PFSK-1 (cell line): ENCODE measurements at regions not wholly inside any gene's neighbourhood (a gene's known extent, or its start where the extent isn't known, plus 50 kb on each side); places are given as distances from the start of the nearest gene placed in this dataset.

Experiments used
- POLR2AphosphoS5 ChIP-seq: IDR thresholded peaks from 2 replicates; pipeline ENCODE4 v1.6.1; 2012; ENCODE audit warnings: low read depth, mild to moderate bottlenecking, control low read depth, low read length, moderate library complexity
- TAF1 ChIP-seq: IDR thresholded peaks from 2 replicates; pipeline ENCODE4 v1.6.1; 2012; ENCODE audit warnings: low read length, control low read depth, borderline replicate concordance; ENCODE audit not compliant: insufficient read depth
- TF ChIP-seq, protein P1 (sequence below), 2 experiments: IDR thresholded peaks; 2 replicates each; pipeline versions ENCODE4 v1.6.1 to v1.8.0; 2011 to 2012; ENCODE audit warnings: low read depth in 2 of 2, low read length in 2 of 2, control low read depth in 1 of 2, inconsistent platforms in 1 of 2, mild to moderate bottlenecking in 1 of 2, moderate library complexity in 1 of 2; ENCODE audit not compliant: insufficient read depth in 1 of 2

- TF ChIP-seq POLR2AphosphoS5 (no peak), TAF1 (no peak)
- TF ChIP-seq, protein P1, sequence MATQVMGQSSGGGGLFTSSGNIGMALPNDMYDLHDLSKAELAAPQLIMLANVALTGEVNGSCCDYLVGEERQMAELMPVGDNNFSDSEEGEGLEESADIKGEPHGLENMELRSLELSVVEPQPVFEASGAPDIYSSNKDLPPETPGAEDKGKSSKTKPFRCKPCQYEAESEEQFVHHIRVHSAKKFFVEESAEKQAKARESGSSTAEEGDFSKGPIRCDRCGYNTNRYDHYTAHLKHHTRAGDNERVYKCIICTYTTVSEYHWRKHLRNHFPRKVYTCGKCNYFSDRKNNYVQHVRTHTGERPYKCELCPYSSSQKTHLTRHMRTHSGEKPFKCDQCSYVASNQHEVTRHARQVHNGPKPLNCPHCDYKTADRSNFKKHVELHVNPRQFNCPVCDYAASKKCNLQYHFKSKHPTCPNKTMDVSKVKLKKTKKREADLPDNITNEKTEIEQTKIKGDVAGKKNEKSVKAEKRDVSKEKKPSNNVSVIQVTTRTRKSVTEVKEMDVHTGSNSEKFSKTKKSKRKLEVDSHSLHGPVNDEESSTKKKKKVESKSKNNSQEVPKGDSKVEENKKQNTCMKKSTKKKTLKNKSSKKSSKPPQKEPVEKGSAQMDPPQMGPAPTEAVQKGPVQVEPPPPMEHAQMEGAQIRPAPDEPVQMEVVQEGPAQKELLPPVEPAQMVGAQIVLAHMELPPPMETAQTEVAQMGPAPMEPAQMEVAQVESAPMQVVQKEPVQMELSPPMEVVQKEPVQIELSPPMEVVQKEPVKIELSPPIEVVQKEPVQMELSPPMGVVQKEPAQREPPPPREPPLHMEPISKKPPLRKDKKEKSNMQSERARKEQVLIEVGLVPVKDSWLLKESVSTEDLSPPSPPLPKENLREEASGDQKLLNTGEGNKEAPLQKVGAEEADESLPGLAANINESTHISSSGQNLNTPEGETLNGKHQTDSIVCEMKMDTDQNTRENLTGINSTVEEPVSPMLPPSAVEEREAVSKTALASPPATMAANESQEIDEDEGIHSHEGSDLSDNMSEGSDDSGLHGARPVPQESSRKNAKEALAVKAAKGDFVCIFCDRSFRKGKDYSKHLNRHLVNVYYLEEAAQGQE (IDR thresholded peaks at IDR 0.05; ENCODE audit: insufficient read depth in 1 of 2, low read depth in 2 of 2, low read length in 2 of 2): no peak
These were observed 847.2 kb downstream of the TBC1D22A start for GRCh38 chr22:47609653-47610052.
